HG03066 (cell line): ENCODE measurements at regions not wholly inside any gene's neighbourhood (a gene's known extent, or its start where the extent isn't known, plus 50 kb on each side); places are given as distances from the start of the nearest gene placed in this dataset.
"Not testable (repeated sequence)": the region's sequence is repeated elsewhere in the genome, so short reads cannot be mapped to it uniquely, and the experiment has no call there.

Experiments
- ATAC-seq: cut with Tn5 transposase; IDR thresholded peaks from one replicate; pipeline ENCODE4 v1.9.1; 2021; ENCODE audit warnings: low read depth; ENCODE audit not compliant: unreplicated experiment

- ATAC-seq, result no peak
Measured at GRCh38 chr12:92408072-92408900, 262.6 kb upstream of the BTG1 start.

GRCh38 chr12:92406404-92407070 is 260.9 kb upstream of the BTG1 start:
- ATAC-seq, result not testable (repeated sequence)

GRCh38 chr12:92405801-92406251 is 260.2 kb upstream of the BTG1 start:
- ATAC-seq, result not testable (repeated sequence)

- ATAC-seq, result no peak
Measured at GRCh38 chr12:92404921-92405320, 259.3 kb upstream of the BTG1 start.

GRCh38 chr12:92404259-92404894 is 258.7 kb upstream of the BTG1 start:
- no peak for ATAC-seq

GRCh38 chr12:92403210-92404175 is 257.8 kb upstream of the BTG1 start:
- ATAC-seq, result peak; percentile 93

- ATAC-seq, result no peak
Measured at GRCh38 chr12:92402415-92402814, 256.8 kb upstream of the BTG1 start.

- ATAC-seq, result no peak
Measured at GRCh38 chr12:92400006-92400405, 254.4 kb upstream of the BTG1 start.

- no peak for ATAC-seq
Measured at GRCh38 chr12:92398565-92399309, 253.1 kb upstream of the BTG1 start.

- no peak for ATAC-seq
Measured at GRCh38 chr12:92396647-92397252, 251.1 kb upstream of the BTG1 start.

- ATAC-seq, result no peak
Measured at GRCh38 chr12:92395322-92395721, 249.7 kb upstream of the BTG1 start.

- no peak for ATAC-seq
Measured at GRCh38 chr12:92394895-92395294, 249.2 kb upstream of the BTG1 start.

- ATAC-seq, result no peak
Measured at GRCh38 chr12:92393504-92393903, 247.9 kb upstream of the BTG1 start.

GRCh38 chr12:92391726-92392125 is 246.1 kb upstream of the BTG1 start:
- ATAC-seq, result not testable (repeated sequence)

GRCh38 chr12:92389466-92389865 is 243.8 kb upstream of the BTG1 start:
- ATAC-seq, result no peak

- ATAC-seq, result no peak
Measured at GRCh38 chr12:92385296-92385695, 239.7 kb upstream of the BTG1 start.

GRCh38 chr12:92384571-92384970 is 238.9 kb upstream of the BTG1 start:
- no peak for ATAC-seq

GRCh38 chr12:92382383-92382878 is 236.8 kb upstream of the BTG1 start:
- no peak for ATAC-seq

GRCh38 chr12:92381856-92382255 is 236.2 kb upstream of the BTG1 start:
- no peak for ATAC-seq
